ENCODE measurements at regions not wholly inside any gene's neighbourhood (a gene's known extent, or its start where the extent isn't known, plus 50 kb on each side); places are given as distances from the start of the nearest gene placed in this dataset.

DNA sequence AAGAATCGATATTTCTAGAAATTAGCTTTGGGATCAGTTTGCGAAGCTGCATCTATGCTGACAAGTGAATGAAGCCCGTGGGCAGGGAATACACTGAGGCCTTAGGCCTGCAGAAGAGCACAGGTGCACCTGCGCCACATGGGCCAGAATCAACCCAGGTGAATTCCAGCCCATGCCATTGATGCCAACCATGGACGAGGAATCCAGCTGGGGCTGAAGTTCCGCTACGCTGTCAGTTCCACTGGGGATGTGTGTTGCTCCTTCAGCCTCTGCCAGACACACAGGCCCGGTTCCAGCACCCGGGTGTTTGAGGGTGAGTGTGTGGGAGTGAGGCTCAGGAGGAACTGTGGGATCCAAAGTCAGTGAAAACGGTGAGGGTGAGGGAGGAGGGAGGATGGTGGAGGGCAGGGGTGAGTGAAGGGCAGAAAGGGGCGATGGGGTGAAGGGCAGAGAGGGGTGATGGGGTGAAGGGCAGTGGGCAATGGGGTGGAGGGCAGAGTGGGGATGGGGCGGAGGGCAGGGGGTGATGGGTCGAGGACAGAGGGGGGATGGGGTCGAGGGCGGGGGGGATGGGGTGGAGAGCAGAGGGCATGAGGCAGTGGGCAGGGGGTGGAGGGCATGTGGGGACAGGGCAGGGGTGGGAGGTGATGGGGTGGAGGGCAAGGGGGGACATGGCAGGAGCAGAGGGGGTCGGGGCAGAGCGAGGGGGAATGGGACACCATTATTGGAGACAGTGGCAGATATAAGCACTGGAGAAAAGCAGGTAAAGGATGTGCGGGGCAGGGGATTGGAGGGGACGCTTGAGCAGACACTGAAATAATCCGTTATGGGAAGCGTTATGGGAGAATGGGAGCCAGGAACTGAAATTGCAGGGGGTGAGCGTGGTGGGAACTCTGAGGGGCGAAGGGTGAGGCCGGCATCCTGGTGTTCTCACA is 931.6 kb downstream of the BRD1 start:
- DNase-seq (ENCODE audit: low spot score): no peak

DNA sequence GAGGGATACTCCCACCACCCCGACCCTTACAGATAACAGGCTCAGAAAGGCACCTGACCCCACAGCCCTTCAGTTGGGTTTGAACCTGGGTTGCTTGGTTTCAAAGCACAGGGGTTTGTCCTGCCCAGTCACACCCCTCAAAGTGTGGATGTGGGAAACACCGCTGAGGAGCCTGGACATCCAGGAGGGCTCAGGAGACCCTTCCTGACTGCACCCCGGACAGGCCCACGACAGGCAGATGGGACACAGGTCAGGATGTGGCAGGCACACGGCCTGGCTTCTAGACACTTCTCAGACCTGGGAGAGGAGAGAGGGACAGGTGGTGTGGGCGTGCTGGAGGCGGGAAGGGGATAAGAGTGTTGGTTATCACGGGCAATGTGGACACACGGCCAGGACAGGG is 932.3 kb downstream of the BRD1 start:
- no peak for DNase-seq (ENCODE audit: low spot score)

DNA sequence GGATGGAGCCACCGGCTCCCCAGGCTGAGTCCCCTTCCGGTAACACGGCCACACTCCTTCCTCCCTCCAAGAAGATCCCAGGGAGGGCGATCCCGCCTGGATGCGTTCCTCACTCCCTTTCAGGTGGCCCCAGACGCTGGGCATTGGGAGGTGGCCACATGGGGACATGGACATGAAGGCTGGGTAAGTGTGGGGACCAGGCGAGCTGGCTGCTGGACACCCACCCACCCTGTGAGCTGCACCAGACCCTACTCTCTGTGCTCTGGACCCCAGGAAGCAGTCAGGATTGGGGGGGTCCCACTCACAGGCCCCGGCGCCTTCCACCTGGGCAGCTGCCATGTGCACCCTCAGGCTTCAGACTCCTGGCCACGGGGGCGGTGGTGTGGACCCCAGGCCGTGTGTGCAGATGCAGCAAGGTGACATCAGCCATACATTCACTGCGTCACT is 932.8 kb downstream of the BRD1 start:
- no peak for DNase-seq (ENCODE audit: low spot score)

DNA sequence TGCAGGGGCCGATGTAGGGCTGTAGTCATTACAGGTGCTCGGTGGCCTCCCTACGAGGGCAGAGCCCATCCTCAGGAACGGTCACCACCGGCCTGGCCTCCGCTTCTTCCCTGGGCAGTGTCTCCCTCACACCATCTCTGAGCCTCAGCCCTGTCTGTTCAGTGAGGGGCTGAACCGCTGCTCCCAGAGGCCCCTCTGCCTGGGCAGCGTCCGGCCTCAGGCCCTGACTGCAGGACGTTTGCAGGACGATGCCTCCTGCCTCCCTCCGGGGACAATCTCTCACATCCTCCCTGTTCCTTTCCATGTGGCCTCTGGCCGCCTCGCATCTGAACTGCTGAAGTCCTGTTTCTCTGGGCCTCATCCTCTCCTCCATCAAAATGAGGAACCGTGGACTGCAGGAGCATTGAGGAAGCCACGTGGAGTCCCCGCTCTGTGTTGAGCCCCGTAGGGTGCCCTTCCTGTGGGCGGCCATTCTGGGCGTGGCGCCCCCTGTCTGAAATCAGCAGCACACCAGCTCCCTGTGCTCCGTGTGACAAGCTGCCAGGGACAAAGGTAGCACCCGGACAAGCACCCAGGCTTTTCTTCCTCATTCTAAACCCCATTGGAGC is 933.5 kb downstream of the BRD1 start:
- no peak for DNase-seq (ENCODE audit: low spot score)

DNA sequence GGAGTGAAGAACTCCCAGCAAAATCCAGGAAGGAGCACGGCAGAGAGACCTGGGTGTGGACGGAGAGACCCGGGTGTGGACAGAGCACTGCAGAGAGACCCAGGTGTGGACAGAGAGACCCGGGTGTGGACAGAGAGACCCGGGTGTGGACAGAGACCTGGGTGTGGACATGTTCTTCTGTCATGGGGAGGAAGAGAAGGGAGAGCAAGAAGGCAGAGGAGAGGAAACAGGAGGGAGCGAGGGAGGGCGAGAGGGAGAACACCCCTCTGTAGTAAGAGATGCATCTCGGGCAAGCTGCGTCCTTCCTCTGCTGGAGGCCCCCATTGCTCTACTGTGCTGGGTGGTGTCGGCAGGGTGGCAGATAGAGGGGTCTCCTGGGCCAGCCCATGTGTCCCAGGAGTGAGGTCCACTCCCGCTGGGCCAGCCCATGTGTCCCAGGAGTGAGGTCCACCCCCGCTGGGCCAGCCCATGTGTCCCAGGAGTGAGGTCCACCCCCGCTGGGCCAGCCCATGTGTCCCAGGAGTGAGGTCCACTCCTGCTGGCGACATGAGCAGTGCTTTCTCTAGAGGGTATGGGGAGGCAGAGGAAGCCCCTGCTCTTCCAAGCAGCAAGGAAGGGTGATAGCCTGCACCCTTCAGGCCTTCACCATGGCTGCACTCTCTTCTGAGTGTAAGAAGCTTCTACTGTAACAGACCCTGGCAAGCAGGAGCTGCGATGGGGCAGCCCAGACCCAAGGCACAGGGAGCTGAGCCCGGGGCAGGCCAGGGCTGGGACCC is 934.2 kb downstream of the BRD1 start:
- no peak for DNase-seq (ENCODE audit: low spot score)

DNA sequence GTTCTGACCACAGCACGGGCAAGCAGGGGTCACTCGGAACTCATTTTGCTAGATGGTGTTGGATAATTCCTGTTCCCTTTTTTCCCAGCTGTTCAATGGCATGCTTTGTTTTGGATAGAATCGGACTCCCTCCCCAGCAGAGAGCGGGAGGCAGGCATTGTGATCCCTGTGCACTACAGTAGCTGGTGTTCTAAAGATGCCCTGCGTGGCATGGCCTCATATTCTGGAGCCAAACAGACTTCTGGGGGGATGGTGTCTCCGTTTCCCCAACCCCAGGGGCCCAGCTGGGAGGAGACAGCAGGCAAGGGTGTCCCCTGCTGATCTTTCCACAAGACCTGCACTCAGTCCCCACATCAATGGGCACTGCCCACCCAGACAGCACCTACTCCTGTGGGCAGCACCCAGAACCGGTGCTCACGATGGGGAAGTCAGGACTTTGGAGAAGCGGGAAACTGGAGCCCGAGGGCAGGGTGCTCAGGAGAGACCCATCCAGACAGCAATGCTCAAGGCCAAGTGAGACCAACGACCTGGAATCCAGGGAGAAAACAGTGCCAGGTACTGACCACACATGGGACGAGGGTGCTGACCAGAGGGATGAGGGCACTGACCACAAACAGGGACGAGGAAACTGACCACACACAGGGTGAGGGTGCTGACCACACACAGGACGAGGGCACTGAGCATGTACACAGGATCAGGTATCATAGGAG is 934.9 kb downstream of the BRD1 start:
- DNase-seq (ENCODE audit: low spot score): peak; percentile 20

DNA sequence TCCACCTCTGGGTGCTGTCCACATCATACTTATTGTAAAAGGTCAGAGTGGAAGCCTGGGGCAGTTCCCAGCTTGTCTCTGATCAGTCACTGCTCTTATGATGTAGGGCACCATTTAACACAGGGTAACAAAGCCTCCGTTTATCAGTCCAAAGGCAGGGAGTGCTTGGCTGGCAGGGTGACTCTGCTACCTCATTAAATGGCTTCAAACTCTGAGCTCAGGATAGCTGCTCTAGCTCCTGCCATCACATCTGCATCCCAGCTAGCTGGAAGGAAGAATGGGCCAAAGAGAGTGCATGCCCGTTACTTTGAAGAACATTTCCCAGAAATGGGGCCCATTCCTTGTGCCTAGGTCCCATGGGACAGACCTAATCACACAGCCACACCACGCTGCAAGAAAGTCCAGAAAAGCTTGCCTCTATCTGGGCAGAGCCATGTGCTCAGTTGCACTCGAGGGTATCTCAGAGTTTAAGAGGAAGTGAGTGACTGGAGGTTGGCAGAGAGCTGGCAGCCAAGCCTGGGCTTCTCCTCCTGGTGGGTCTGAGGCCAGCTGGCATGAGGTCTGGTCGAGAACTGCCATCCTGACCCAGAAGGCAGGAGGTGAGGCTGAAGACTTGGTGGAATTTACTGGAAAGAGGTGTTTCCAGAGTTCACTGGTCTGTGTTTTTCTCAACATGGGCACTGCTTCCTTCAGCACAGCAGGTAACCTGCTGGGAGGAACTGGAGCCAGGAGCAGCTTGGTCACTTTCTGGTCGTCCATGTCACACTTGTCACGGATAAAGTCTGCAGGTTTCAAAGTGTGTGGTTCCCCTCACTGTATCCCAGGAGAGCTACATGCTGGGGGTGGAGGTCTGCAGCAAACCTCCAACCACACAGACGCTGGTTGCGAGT is 935.7 kb downstream of the BRD1 start:
- DNase-seq (ENCODE audit: low spot score): no peak

DNA sequence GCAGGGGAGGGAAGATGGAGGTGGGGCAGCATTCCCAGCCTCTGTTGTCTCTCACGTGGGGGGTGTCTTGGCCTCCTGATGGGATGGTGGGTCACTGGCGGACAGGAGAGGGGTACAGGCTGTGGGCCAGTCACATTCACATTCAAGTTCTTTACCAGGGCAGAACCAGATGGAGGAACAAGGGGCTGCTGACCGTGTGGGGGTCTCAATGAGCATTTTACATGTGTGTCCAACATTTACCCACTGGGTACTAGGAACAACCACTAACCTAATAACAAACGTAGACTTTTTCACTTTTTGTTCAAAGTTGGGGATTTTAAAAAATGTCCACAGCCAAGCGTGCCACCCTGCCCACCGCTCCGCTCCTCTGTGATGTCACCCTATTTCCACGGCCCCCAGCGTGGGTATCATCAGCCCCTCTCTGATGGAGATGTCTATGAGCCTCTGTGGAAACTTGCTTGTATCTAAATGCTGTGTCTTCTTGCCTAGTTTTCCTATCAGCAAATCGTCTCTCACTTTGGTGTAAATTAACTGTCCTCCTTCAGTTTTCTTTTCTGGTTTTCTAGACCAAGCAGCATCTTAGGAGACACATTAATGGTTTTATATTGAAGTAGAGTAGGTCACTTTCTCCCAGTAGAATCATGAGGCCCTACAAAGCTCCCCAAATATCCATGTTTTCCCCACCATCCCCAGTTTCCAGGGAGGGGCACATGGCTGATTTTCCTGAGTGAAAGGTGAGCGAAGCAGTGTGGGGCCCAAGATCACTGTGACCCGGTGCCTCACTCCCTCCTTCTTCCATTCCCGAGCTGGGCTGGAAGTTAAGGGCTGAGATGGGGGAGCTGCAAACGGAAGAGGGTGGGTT is 936.7 kb downstream of the BRD1 start:
- DNase-seq (ENCODE audit: low spot score): no peak

DNA sequence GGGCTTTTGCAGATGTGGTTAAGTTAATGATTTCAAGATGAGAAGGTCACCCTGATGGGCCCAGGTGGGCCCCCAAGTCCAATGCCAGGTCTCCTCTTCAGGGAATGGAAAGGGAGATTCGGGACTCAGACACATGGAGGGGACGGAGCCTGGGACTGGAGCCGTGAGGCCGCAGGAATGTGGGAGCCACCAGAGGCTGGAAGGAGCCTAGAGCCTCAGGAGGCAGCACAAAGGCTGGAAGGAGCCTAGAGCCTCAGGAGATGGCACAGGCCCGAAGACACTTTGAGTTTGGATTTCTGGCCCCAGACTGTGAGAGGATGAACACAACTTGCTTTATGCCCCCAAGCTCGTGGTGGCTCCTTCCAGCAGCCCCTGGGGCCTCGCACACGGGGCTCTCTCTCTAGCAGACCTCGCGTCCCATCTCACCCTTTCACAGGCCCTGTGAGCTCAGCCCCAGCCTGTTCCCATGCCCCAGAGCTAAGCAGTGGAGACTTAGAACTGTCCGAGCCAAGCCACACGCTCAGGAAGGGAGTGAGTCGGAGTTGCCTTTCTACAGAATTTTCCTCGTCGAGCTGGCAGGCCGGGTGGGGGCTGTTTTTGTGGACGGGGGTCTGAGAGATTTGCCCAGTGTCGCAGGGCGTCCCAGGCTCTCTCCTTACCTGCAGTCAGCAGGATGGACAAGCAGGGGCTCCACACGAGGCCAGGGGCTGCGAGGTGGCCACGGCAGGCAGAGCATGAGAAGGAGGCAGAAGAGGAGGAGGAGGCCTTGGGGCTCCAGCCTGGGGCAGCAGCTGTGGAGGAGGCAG is 937.6 kb downstream of the BRD1 start:
- DNase-seq (ENCODE audit: low spot score): no peak

DNA sequence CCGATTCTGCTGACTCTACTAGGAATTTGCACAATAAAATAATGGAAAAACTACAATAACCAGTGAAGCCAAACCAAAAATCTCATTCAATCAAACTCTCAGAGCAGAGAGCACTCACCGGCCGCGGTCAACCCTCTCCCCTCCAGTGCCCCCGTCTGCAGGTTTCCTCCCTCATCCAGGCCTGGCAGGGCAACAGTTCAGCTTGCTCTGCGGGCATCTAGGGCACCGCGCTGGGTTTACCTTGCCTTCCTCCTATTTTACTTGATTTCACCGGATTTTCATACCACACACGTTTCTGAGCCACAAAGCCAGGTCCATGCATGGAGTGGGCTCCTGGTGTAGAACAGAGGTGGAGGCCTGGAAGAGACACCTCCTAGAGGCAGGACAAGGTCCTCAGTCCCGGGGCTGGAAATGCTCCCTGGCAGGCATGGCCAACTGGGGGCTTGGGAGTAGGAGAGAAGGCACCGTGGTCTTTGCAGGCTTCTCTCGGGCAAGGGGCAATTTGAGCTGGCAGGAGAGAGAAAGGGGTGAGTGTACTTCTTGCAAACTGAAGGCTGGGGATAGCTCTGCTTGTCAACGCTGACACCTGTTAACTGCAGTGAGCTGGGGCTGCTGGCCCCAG is 938.4 kb downstream of the BRD1 start:
- DNase-seq (ENCODE audit: low spot score): no peak

DNA sequence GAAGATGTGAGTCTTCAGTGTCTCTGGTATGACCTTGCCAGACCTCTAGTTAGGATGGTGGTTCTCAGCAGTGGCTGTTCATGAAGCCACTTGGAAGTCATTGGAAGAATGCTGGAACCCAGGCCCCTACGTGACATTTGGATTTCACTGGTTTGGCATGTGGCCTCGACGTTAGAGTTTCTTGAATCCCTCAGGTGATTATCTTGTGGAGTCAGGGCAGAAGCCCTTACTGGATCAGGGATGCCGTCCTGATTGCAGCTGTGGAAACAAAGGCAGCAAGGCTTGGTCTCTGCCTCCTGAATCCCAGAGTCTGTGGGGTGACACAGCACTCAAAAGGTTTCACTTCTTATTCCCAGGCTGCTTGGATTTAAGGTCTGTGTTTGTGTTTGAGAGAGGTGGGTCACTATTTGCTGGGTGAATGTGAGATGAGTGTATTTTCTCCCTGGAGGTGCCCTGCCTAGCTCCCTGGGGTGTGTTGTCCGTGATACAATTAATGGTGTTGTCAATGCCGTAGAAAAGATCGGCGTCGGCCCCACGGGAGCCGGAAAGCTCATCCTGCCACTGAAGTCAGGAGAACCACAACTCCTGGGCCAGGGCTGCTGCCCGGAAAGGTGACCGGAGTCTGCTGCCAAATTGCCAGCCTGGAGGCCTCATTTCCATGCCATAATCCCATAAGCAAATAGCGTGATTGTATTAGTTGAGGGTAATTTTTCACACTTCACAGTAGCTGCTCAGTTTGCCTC is 939.0 kb downstream of the BRD1 start:
- no peak for DNase-seq (ENCODE audit: low spot score)

DNA sequence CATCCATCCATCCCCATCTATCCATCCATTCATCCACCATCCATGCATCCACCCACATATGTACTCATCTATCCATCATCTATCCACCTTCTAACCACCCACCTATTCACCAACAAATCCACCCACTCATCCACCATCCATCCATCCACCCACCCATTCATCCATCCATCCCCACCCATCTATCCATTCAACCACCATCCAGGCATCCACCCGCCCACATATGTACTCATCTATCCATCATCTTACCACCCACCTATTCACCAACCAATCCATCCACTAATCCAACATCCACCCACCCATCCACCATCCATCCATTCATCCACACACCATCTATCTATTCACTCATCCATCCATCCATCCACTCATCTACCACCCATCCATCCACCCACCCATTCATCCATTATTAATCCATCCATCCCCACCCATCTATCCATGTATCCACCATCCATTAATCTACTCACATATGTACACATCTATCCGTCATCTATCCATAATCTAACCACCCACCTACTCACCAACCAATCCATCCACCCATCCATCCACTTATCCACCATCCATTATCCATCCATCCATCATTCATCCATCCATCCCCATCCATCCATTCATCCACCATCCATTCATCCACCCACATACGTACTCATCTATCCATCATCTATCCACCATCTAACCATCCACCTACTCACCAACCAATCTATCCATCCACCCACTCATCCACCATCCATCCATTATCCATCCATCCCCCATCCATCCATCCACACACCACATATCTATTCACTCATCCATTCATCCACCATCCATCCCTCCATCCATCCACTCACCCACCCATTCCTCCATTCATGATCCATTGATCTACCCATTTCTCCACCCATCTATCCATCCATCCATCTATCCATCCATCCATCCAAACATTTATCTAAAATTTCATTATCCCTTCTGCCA is 940.0 kb downstream of the BRD1 start:
- DNase-seq (ENCODE audit: low spot score): no peak

DNA sequence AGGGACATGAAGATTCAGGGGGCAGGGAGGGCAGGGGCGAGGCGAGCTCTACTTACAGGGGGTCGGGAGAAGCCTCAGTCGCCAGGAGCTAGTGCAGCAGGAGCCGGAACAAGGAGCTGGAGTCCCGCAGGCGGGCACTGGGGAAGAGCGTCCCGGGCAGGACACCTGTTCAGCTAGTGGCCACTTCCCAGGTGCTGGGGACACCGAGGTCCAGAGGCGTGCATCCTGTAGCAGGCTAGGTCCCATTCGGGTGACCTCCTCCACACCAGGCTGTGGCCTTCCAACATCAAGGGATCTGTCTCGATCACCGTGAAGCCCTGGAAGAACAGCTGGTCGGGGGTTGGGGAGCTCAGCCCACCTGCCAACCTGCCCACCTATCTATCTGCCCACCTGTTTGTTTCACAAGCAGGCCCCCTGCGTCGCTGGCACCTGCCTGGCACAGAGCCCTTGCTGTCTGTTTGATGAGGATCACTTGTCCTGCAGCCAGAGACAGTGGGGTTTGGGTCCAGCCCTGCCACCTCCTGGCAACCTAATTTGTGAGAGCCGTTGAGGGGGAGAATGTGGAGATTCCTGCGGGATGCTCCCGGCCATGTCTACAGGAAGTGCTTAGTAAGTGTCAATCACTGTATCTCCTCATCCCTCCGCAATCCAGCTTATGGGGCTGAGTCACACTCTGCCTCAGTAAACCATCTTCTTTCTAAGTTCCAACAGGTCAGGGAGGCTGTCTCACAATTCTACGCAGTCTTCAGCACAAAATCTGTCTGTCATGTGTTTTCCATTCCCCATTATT is 940.9 kb downstream of the BRD1 start:
- DNase-seq (ENCODE audit: low spot score): no peak

DNA sequence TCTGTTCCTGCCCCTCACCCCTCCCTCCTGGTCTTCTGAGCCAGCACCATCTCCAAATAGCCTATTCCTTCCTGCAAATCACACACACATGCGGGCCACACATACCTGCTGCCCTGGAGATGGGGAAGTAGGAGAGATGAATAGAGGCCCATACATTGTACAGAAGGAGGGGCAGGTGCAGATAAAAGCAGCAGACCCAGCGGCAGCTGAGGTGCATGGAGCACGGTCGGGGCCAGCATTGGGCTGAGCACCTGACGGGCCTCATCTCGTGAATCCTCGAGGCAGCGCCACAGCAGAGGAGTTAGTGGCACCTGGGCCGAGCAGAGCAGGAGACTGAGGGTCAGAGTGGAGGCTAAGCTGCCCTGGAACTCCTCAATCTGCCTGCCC is 941.8 kb downstream of the BRD1 start:
- DNase-seq (ENCODE audit: low spot score): no peak

DNA sequence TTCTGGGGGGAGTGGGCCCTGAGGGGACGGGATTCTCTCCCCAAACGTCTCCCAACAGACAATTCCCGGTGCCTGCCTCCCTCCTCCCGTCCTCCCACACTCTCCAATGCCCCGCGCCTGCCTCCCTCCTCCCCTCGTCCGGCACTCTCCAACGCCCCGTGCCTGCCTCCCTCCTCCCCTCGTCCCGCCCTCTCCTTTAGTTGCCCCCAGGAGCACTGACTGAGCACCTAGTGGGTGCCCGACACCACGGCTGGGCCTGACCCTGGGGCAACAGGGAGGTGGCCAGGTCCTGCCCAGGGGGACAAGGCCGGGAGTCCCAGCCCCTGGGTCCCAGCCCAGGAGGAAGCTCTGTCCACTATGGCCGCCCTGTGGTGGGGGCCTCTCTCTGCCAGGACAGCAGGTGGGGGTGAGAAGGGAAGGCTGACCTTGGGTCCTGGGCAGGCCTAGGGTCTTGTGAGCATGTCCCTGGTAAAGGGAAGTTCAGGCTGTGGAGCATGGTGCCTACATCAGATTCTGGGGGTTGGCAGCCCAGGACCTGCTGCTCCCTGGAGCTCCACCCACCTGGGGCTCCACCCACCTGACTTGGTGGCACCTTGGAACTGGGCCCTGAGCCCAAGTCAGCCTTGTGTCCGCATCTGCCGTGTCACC is 942.3 kb downstream of the BRD1 start:
- DNase-seq (ENCODE audit: low spot score): no peak

DNA sequence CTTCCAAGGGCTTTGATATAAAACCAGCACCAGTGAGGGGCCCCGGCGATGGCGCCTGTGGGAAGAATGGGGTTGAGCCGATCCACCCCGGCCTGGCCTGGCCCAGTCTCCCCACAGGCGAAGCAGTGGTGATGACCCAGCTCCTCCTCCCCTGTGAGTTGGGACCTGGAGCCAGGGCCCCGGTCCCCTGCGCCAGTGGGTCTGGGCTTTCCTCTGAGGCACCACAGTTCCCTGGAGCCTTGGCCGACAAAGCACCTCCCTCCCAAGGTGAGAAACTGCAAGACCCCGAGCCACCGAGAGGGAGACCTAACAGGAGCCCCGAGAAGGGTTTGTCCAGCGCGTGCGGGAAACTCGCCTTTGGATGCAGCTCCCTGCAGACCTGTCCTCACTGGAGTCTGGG is 942.9 kb downstream of the BRD1 start:
- DNase-seq (ENCODE audit: low spot score): no peak

Measured in putamen (tissue), 1 donor.